ENCODE measurements at regions not wholly inside any gene's neighbourhood (a gene's known extent, or its start where the extent isn't known, plus 50 kb on each side); places are given as distances from the start of the nearest gene placed in this dataset.

- Histone ChIP-seq H4K20me1 (ENCODE audit: insufficient read depth, low read length) (no peaks in the 10 kb centered on the region), H3K4me3 (ENCODE audit: low read depth, low read length, poor library complexity, severe bottlenecking) (no peak overlapping the region), H3K27ac (ENCODE audit: low read depth, low read length, poor library complexity, severe bottlenecking) (no peak overlapping the region), H3K79me2 (ENCODE audit: insufficient read depth, low read length) (no peaks in the 10 kb centered on the region), H3K9me2 (ENCODE audit: low read depth, low read length) (no peaks in the 10 kb centered on the region), H2AFZ (ENCODE audit: low read length) (no peak overlapping the region), H3K27me3 (ENCODE audit: insufficient read depth, low read length) (no peaks in the 10 kb centered on the region), H3K36me3 (ENCODE audit: insufficient read depth, low read length) (no peaks in the 10 kb centered on the region), H3F3A (ENCODE audit: insufficient read depth, low read length) (no peaks in the 10 kb centered on the region), H3K9ac (ENCODE audit: low read length) (no peak overlapping the region), H3K4me1 (ENCODE audit: insufficient read depth, low read length, severe bottlenecking) (no peaks in the 10 kb centered on the region), H3K9me3 (ENCODE audit: low read length) (no peaks in the 10 kb centered on the region), H3K4me2 (ENCODE audit: low read length) (no peak overlapping the region)
- TF ChIP-seq EZH2 (IDR thresholded peaks at IDR 0.05; ENCODE audit: borderline replicate concordance, low read length), result no peak
- TF ChIP-seq CTCF (IDR thresholded peaks at IDR 0.05; ENCODE audit: low read length), result no peak
These were observed 83.3 kb upstream of the ZKSCAN2 start for GRCh38 chr16:25340973-25341372.

- H3K4me2 ChIP-seq (ENCODE audit: low read length), result no peak overlapping the region
- H3K36me3 ChIP-seq (ENCODE audit: insufficient read depth, low read length), result no peaks in the 10 kb centered on the region
- no peaks in the 10 kb centered on the region for H3K9me2 ChIP-seq (ENCODE audit: low read depth, low read length)
- no peaks in the 10 kb centered on the region for H3K4me1 ChIP-seq (ENCODE audit: insufficient read depth, low read length, severe bottlenecking)
- no peaks in the 10 kb centered on the region for H3F3A ChIP-seq (ENCODE audit: insufficient read depth, low read length)
- TF ChIP-seq CTCF (IDR thresholded peaks at IDR 0.05; ENCODE audit: low read length), result no peak
- TF ChIP-seq EZH2 (IDR thresholded peaks at IDR 0.05; ENCODE audit: borderline replicate concordance, low read length), result no peak
- no peak overlapping the region for H2AFZ ChIP-seq (ENCODE audit: low read length)
- no peak overlapping the region for H3K4me3 ChIP-seq (ENCODE audit: low read depth, low read length, poor library complexity, severe bottlenecking)
- no peaks in the 10 kb centered on the region for H3K9me3 ChIP-seq (ENCODE audit: low read length)
- H3K27ac ChIP-seq (ENCODE audit: low read depth, low read length, poor library complexity, severe bottlenecking), result no peak overlapping the region
- H3K27me3 ChIP-seq (ENCODE audit: insufficient read depth, low read length), result no peaks in the 10 kb centered on the region
- H3K79me2 ChIP-seq (ENCODE audit: insufficient read depth, low read length), result no peaks in the 10 kb centered on the region
- no peaks in the 10 kb centered on the region for H4K20me1 ChIP-seq (ENCODE audit: insufficient read depth, low read length)
- no peak overlapping the region for H3K9ac ChIP-seq (ENCODE audit: low read length)
These were observed 60.2 kb upstream of the ZKSCAN2 start for GRCh38 chr16:25317732-25318316.

GRCh38 chr16:25311950-25312349 lies 54.3 kb upstream of the ZKSCAN2 start:
- no peaks in the 10 kb centered on the region for H3K9me2 ChIP-seq (ENCODE audit: low read depth, low read length)
- H3K79me2 ChIP-seq (ENCODE audit: insufficient read depth, low read length), result no peaks in the 10 kb centered on the region

More at GRCh38 chr16:25311950-25312349, 54.3 kb upstream of the ZKSCAN2 start:
- Histone ChIP-seq H2AFZ (ENCODE audit: low read length) (no peak overlapping the region), H3K27ac (ENCODE audit: low read depth, low read length, poor library complexity, severe bottlenecking) (no peak overlapping the region), H3K4me1 (ENCODE audit: insufficient read depth, low read length, severe bottlenecking) (no peaks in the 10 kb centered on the region), H3F3A (ENCODE audit: insufficient read depth, low read length) (no peaks in the 10 kb centered on the region), H3K9me3 (ENCODE audit: low read length) (0 out of 2 replicates have a peak, but pooled peaks cover 9% of the 10 kb centered on the region), H3K4me2 (ENCODE audit: low read length) (no peak overlapping the region), H3K4me3 (ENCODE audit: low read depth, low read length, poor library complexity, severe bottlenecking) (no peak overlapping the region), H4K20me1 (ENCODE audit: insufficient read depth, low read length) (no peaks in the 10 kb centered on the region), H3K27me3 (ENCODE audit: insufficient read depth, low read length) (no peaks in the 10 kb centered on the region), H3K36me3 (ENCODE audit: insufficient read depth, low read length) (no peaks in the 10 kb centered on the region), H3K9ac (ENCODE audit: low read length) (no peak overlapping the region)
- TF ChIP-seq EZH2 (IDR thresholded peaks at IDR 0.05; ENCODE audit: borderline replicate concordance, low read length) (no peak), CTCF (IDR thresholded peaks at IDR 0.05; ENCODE audit: low read length) (no peak)
